Neural cell (in vitro differentiated cells): ENCODE measurements at regions not wholly inside any gene's neighbourhood (a gene's known extent, or its start where the extent isn't known, plus 50 kb on each side); places are given as distances from the start of the nearest gene placed in this dataset.

Source experiments
- H2AFZ ChIP-seq: fragments of 200-600, 300-800 bp; sonication (generic), shearing (Covaris generic); 2 replicates; pipeline ENCODE4 v1.6.0; 2014; ENCODE audit warnings: low read depth, mild to moderate bottlenecking, antibody characterized with exemption, low read length, moderate library complexity
- H3F3A ChIP-seq: fragments of 200-600 bp; shearing (Covaris generic); 2 replicates; pipeline ENCODE4 v1.6.1; 2016; ENCODE audit warnings: mild to moderate bottlenecking, moderate library complexity, mixed read lengths, antibody characterized with exemption, low read length; ENCODE audit not compliant: insufficient read depth, poor library complexity, severe bottlenecking
- H3K27ac ChIP-seq: fragments of 200-600, 300-800 bp; sonication (generic), shearing (Covaris generic); 2 replicates; pipeline ENCODE4 v1.5.1; 2014; ENCODE audit warnings: mild to moderate bottlenecking, low read length, moderate library complexity
- H3K27me3 ChIP-seq: fragments of 300-800, 200-600 bp; sonication (generic), shearing (Covaris generic); 2 replicates; pipeline ENCODE4 v1.6.0; 2014; ENCODE audit warnings: mild to moderate bottlenecking, low read depth, low read length, moderate library complexity; ENCODE audit not compliant: insufficient read depth
- H3K36me3 ChIP-seq: fragments of 300-800, 200-600 bp; sonication (generic), shearing (Covaris generic); 2 replicates; pipeline ENCODE4 v1.5.1; 2014; ENCODE audit warnings: mild to moderate bottlenecking, antibody characterized with exemption, low read length, moderate library complexity; ENCODE audit not compliant: insufficient read depth
- H3K4me2 ChIP-seq: fragments of 300-800, 200-600 bp; sonication (generic), shearing (Covaris generic); 2 replicates; pipeline ENCODE4 v1.6.0; 2014; ENCODE audit warnings: mild to moderate bottlenecking, low read length
- H3K4me3 ChIP-seq: fragments of 300-800, 200-600 bp; sonication (generic), shearing (Covaris generic); 2 replicates; pipeline ENCODE4 v1.5.1; 2014; ENCODE audit warnings: mild to moderate bottlenecking, low read length, moderate library complexity
- H3K79me2 ChIP-seq: fragments of 200-600 bp; shearing (Covaris generic); replicated peaks from 2 replicates; pipeline ENCODE4 v1.6.0; 2014; ENCODE audit warnings: mild to moderate bottlenecking, low read length, moderate library complexity; ENCODE audit not compliant: insufficient read depth
- H3K9ac ChIP-seq: fragments of 300-800, 200-600 bp; sonication (generic), shearing (Covaris generic); 2 replicates; pipeline ENCODE4 v1.6.1; 2016; ENCODE audit warnings: mild to moderate bottlenecking, low read length, mixed read lengths
- H3K9me2 ChIP-seq: fragments of 200-600 bp; shearing (Covaris generic); 2 replicates; pipeline ENCODE4 v1.6.1; 2016; ENCODE audit warnings: mild to moderate bottlenecking, low read length, mixed read lengths; ENCODE audit not compliant: insufficient read depth
- H3K9me3 ChIP-seq: fragments of 200-600, 300-800 bp; sonication (generic), shearing (Covaris generic); 2 replicates; pipeline ENCODE4 v1.6.1; 2016; ENCODE audit warnings: mild to moderate bottlenecking, mixed run types, low read length, moderate library complexity, mixed read lengths
- H4K20me1 ChIP-seq: fragments of 200-600 bp; shearing (Covaris generic); 2 replicates; pipeline ENCODE4 v1.6.1; 2016; ENCODE audit warnings: mild to moderate bottlenecking, mixed run types; ENCODE audit not compliant: insufficient read depth
- EP300 ChIP-seq: fragments of 450-650 bp; conservative IDR thresholded peaks from 2 replicates; pipeline ENCODE4 v1.6.1; 2014; ENCODE audit warnings: antibody characterized with exemption, mild to moderate bottlenecking, moderate library complexity; ENCODE audit not compliant: poor library complexity, severe bottlenecking
- EZH2 ChIP-seq: fragments of 200-600, 300-800 bp; shearing (Covaris generic), sonication (generic); IDR thresholded peaks from 2 replicates; pipeline ENCODE4 v1.6.1; 2014; ENCODE audit warnings: antibody characterized with exemption, low read length, borderline replicate concordance, mild to moderate bottlenecking; ENCODE audit not compliant: insufficient read depth, poor library complexity, severe bottlenecking
- MXI1 ChIP-seq: fragments of 450-650 bp; conservative IDR thresholded peaks from 2 replicates; pipeline ENCODE4 v1.6.1; 2014; ENCODE audit warnings: antibody characterized with exemption, mild to moderate bottlenecking; ENCODE audit not compliant: poor library complexity, severe bottlenecking
- POLR2AphosphoS5 ChIP-seq: IDR thresholded peaks from 2 replicates; pipeline ENCODE4 v1.6.1; 2012
- RAD21 ChIP-seq: fragments of 450-650 bp; conservative IDR thresholded peaks from 2 replicates; pipeline ENCODE4 v1.6.1; 2014; ENCODE audit warnings: antibody characterized with exemption, mild to moderate bottlenecking, moderate library complexity
- SMC3 ChIP-seq: fragments of 450-650 bp; conservative IDR thresholded peaks from 2 replicates; pipeline ENCODE4 v1.6.1; 2014; ENCODE audit warnings: antibody characterized with exemption, mild to moderate bottlenecking, moderate library complexity; ENCODE audit not compliant: poor library complexity
- TAF1 ChIP-seq: IDR thresholded peaks from 2 replicates; pipeline ENCODE4 v1.6.1; 2012; ENCODE audit warnings: low read depth
- TF ChIP-seq, protein P1 (sequence below): IDR thresholded peaks from 2 replicates; pipeline ENCODE4 v1.6.1; 2012; ENCODE audit warnings: borderline replicate concordance
- TF ChIP-seq, protein P2 (sequence below): fragments of 450-650 bp; IDR thresholded peaks from 2 replicates; pipeline ENCODE4 v1.5.1; 2014; ENCODE audit warnings: antibody characterized with exemption, mild to moderate bottlenecking, moderate library complexity; ENCODE audit not compliant: poor library complexity, severe bottlenecking

DNA sequence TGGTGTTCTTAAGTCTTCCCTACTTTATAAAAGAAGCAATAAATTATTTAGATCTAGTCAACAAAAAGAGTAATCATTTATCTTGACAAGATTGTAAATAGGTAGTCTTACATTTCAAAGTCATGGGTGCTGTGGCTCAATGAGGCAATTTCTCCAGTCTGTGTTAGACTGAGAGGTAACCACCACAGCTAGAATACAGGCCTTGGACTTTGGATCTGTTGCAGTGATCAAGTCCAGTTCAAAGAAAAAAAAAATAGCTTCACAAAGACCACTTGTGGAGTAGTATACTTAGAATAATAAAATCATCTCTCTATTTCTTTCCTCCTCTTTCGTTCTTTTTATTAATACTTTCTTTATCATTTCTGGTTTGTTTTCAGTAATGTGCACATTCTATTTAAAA is 93.1 kb upstream of the FSIP2 start (continued):
- TF ChIP-seq, protein P1, sequence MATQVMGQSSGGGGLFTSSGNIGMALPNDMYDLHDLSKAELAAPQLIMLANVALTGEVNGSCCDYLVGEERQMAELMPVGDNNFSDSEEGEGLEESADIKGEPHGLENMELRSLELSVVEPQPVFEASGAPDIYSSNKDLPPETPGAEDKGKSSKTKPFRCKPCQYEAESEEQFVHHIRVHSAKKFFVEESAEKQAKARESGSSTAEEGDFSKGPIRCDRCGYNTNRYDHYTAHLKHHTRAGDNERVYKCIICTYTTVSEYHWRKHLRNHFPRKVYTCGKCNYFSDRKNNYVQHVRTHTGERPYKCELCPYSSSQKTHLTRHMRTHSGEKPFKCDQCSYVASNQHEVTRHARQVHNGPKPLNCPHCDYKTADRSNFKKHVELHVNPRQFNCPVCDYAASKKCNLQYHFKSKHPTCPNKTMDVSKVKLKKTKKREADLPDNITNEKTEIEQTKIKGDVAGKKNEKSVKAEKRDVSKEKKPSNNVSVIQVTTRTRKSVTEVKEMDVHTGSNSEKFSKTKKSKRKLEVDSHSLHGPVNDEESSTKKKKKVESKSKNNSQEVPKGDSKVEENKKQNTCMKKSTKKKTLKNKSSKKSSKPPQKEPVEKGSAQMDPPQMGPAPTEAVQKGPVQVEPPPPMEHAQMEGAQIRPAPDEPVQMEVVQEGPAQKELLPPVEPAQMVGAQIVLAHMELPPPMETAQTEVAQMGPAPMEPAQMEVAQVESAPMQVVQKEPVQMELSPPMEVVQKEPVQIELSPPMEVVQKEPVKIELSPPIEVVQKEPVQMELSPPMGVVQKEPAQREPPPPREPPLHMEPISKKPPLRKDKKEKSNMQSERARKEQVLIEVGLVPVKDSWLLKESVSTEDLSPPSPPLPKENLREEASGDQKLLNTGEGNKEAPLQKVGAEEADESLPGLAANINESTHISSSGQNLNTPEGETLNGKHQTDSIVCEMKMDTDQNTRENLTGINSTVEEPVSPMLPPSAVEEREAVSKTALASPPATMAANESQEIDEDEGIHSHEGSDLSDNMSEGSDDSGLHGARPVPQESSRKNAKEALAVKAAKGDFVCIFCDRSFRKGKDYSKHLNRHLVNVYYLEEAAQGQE: no peak

DNA sequence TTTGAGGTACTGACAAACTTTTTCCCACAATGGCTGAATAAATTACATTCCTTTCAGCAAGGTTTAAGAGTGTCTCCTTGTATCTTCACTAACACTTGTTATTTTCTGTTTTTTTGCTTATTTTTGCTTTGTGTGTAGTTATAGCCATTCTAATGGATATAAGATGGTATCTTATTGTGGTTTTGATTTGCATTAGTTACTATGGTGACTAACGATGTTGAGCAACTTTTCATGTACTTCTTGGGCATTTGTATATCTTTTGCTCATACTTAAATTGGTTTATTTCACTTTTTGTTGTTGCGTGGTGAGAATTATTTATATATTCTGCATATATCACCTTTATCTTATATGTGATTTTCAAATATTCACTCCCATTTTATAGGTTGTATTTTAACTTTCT is 79.9 kb upstream of the FSIP2 start:
- Histone ChIP-seq H3K27ac (no peak overlapping the region), H3K9me3 (no peaks in the 10 kb centered on the region), H3K4me3 (no peak overlapping the region), H3F3A (no peaks in the 10 kb centered on the region), H3K4me2 (no peak overlapping the region), H3K79me2 (no peaks in the 10 kb centered on the region), H3K9ac (no peak overlapping the region), H3K9me2 (no peaks in the 10 kb centered on the region), H3K36me3 (peaks cover 5% of the 10 kb centered on the region), H3K27me3 (no peaks in the 10 kb centered on the region), H4K20me1 (no peaks in the 10 kb centered on the region), H2AFZ (no peak overlapping the region)
- TF ChIP-seq RAD21 (no peak), SMC3 (no peak), TAF1 (no peak), POLR2AphosphoS5 (no peak), MXI1 (no peak), EP300 (no peak), EZH2 (no peak)
- TF ChIP-seq, protein P1: no peak
- TF ChIP-seq, protein P2, sequence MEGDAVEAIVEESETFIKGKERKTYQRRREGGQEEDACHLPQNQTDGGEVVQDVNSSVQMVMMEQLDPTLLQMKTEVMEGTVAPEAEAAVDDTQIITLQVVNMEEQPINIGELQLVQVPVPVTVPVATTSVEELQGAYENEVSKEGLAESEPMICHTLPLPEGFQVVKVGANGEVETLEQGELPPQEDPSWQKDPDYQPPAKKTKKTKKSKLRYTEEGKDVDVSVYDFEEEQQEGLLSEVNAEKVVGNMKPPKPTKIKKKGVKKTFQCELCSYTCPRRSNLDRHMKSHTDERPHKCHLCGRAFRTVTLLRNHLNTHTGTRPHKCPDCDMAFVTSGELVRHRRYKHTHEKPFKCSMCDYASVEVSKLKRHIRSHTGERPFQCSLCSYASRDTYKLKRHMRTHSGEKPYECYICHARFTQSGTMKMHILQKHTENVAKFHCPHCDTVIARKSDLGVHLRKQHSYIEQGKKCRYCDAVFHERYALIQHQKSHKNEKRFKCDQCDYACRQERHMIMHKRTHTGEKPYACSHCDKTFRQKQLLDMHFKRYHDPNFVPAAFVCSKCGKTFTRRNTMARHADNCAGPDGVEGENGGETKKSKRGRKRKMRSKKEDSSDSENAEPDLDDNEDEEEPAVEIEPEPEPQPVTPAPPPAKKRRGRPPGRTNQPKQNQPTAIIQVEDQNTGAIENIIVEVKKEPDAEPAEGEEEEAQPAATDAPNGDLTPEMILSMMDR: no peak
